Stimulated activated CD8-positive, alpha-beta memory T cell treated with anti-CD3 and anti-CD28 coated beads, Interleukin-15, amount 100 ng/mL, for 48 hours (primary cell): ENCODE measurements at regions not wholly inside any gene's neighbourhood (a gene's known extent, or its start where the extent isn't known, plus 50 kb on each side); places are given as distances from the start of the nearest gene placed in this dataset.
A peak's percentile ranks its signal among the peaks of the same experiment; 100 is the strongest.

Experiments used
- DNase-seq, 2 donors: peaks; one replicate each; pipeline ENCODE4 v3.0.0-alpha.2; 2020; ENCODE audit warnings: low read depth in 2 of 2

DNA sequence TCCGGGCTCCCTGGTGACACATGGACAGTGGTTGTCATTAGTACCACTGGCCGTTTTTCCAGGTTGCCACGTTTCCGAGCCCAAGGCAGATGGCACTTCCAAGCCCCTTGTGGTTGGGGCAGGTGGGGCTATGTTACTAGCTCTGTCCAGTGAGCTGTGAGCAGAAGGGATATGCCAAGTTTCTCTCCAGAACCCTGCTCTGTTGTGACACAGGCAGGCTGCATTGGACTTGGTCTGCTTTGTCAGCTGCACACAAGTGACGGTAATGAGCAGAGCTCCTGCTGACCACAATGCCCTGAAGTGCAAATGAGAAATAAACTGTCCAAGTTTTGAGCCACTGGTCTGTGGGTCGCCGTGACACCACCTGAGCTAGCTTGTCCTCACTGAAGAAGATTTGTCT lies 118.8 kb downstream of the GYPC start:
- DNase-seq, result no peak

DNA sequence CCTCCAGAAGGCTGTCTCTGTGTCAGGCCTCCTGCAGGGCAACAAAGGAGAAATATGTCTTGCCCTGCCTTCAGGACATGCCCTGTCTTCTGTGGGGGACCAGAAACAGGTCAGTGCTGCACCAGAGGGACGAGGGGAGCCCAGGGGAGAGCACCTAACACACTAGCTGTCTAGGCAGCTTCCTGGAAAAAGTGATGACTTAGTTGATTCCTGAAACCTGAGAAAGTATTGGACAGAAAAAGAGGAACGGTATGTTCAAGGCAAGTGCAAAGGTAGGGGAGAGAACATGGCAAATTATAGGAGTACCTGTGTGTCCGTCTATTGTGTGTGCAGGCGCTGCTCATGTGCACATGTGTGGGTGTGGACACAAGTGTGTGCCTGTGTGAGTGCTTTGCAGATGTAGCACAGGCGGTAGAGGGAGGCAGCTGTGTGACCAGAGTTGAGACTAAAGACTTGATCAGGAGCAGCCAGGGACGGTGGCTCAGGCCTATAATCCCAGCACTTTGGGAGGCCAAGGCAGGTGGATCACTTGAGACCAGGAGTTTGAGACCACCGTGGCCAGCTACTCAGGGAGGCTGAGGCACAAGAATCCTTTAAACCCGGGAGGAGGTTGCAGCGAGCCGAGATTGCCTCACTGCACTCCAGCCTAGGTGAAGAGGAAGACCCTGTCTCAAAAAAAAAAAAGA lies 119.5 kb downstream of the GYPC start:
- no peak for DNase-seq

DNA sequence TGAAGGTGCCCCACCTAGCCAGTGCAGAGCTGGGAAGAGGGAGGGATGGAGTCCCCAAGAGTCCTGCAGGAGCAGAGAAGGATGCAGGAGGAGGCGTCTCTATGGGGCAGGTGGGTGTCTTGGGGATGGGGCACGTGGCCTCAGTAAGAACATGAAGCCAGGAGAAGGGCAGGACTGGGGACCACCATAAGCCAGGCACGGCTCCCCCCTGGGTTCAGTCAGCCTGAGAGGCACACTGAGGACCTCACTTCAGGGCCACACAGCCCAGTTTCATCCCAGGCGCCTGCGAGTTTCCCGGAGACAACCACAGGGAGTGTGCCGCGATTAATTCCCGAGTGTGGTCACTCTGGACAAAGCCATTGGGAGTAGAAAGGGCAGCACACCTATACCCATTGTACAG lies 120.3 kb downstream of the GYPC start:
- DNase-seq, result no peak

DNA sequence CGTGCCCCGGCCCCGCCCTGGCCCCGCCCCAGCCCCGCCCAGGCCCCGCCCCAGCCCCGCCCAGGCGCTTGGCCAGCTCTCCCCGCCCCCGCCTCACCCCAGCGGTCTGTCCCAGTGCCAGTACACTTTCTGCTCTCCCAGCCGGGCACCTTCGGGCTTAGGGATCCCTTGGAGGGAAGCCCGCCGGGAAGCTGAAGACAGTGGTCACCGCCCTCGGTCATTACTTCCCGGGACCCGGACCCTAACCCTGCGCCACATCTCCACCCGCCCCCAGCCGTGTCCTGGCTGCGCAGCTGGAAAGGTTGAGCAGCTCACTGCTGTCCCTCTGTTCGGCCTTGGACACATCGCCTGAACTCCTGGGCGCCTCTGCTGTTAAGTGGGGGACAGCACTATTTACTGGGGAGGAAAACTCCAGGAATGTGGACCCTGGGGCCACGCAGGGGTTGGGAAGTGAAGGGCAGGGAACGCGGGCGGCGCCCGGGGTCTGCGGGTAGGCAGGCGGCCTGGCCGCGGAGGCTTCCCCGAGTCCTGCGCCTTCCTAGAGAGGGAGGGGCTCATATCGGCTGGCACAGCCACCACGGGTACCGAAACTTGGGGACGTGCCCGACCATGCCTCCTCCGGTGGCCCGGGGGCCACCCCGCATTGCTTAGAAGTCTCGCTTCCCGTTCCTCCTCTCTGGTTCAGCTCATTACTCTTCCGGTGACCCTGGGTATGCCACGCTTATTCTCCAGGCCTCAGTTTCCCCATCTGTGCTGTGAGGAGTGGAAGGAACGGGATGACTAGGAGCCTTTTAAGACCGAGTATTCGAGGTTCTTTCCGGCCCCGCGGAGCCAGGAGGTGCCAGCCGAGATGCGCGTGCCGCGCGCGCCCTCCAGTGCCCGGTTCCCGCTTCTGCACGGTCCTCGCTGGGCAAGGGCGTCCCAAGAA lies 121.0 kb downstream of the GYPC start:
- DNase-seq, result peak; percentile 59 to 64

DNA sequence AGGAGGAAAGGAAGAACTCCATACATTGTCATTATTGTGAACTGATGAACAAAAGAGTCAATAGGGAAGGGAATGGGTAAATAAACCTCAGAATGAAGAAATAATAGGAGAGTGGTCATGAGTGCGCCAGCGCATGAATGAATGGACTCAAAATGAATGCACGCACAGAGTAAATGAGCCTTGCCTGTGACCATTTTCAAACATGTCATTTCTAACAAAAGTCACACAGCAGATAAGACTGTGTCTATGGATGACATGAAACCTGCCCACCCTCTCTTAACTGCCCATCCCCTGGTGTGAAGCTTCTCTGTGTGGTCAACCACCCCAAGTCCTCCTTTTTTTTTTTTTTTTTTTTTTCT lies 121.1 kb upstream of the TEX51 start:
- no peak for DNase-seq

DNA sequence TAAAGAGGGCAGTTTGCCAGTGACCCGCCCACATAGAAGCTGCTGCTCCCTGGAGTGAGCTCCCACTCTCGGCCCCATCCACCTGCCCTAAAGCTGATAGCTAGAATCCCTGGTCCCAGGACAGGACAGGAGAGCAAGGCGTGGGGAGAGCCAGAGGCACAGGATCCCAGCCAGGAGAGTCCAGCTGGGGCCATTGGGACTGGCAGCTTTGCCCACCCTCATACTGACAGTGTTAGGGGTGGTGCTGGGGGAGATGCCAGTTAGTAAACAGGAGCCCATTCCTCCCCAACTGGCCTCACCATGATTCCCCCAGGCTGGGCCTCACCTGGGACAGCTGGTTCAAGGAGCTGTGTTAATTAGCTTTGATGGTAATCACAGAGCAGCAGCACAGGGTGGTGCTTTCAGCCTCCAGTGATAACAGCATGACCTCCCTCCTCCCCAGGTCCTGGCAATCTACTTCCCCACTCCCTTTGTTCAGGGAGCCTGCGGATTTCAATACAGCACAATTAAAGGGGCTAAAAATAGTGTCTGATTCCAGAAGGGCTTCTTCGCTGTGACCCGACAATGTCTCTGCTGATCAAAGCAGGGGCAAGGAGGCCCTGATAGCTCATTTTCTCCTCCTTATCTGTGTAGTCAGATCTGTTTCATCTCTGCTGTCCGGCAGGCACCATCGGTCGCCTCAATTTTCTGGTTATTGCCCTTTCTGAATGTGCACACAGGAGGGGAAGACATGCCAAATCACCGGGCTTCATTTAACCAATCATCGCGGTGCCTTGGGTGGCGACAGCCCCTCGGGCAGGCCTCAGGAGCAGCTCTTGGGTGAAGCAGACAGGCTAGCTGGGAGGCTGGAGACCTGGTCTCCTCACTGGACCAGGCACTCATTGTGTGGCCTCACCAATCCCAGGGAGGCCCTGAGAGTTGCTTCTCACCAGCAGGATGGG lies 119.9 kb upstream of the TEX51 start:
- no peak for DNase-seq

DNA sequence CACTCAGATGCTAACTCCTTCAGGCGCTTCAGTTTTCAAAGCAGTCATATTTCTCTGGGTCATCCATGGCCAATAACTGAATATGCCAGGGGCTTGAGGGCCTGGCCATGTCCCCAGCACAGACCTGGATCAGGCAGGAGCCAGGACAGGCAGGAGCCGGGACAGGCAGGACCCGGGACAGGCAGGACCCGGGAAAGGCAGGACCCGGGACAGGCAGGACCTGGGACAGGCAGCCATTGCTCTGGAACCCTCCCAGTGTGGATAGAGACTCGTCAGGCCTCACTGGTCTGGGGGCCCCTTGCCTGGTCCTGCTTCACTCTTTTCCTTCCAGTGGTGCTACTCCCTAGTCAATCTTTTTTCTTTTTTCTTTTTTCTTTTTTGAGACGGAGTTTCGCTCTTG lies 117.5 kb upstream of the TEX51 start:
- DNase-seq, result no peak

DNA sequence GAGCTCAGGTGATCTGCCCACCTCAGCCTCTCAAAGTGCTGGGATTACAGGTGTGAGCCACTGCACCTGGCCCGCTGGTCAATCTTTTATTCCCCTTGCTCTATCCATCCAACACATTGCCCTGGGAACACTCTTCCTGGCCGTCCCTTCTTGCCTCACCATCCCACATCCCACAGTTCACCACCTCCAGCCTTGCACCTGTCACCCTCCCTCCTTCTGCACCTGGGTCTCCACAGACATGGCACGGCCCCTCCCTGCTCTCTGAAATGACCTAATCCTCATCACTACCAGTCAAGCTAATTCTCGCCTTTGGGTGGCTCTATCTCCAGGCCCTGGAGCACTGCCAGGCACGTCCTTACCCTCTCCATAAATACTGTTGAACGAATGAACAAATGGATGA lies 116.9 kb upstream of the TEX51 start:
- no peak for DNase-seq

DNA sequence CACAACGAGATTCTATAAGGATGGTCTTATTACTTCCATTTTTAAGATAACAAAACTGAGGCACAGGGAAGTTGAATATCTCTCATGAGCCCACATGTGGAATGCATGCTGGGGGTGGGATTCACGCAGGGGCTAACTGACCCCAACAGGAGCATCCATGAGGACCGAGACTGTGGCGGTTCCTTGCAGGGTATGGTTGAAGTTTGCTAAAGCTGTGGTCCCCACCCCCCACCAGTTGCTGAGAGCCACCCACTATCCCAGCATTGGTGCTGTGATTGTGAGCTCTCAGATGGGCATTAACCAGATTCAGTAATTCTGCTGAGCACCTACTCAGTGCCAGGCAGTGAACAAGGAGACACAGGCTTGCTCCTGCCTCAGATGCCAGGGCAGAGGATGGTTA lies 116.0 kb upstream of the TEX51 start:
- no peak for DNase-seq

DNA sequence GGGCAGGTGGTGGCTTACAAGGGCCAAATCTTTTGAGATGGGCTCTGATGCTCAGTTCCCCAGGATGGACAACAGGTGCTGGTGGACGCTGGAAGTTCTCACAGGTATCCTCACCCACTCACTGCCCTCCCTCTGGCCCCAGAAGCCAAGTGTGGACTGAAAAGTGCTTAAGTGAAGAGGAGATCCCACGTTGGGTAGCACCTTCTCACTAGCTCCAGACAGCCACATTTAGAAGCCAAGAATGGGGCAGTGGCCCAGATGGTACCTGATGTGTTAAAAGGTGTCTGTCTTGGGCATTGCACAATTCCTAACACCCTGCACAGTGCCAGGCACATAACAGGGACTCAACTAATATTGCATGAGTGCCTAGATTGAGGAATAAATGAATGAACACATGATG lies 115.3 kb upstream of the TEX51 start:
- no peak for DNase-seq

DNA sequence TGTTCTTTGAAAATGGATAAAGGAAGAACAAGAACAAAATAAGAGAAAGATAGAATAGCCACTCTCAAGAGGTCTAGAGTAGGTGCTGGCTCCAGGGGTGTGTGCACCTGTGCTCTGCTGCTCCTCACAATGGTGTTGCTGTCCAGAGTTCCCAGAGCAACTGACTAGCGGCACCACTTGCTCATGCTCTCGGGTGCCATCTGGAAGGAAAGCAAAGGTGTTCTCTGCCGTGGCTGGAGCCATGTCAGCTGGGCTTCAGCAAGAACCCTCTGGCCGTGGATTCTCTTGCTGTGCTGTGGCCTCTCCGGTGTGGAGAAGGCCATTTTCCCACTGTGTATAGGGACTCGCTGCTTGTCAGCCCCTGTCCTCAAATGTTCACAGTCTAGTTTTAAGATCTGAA lies 114.6 kb upstream of the TEX51 start:
- DNase-seq, result no peak

DNA sequence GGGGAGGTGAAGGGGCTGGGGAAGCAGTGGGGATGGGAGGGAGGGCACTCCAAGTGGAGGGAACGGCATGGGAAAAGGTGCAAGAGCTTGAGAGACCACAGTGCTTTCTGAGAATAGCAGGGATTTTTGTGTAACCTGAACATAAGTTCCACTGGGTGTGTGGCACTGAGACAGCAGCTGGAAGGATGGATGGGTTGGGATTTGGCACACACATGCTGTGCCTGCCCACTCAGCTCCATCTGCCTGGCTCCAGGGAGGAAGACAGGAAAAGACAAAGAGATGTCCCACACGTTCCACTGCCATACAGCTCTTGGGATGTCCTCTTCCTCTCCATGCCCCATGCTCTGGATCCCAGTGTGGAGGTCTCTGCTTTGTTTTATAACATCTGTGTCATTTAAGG lies 114.1 kb upstream of the TEX51 start:
- no peak for DNase-seq

DNA sequence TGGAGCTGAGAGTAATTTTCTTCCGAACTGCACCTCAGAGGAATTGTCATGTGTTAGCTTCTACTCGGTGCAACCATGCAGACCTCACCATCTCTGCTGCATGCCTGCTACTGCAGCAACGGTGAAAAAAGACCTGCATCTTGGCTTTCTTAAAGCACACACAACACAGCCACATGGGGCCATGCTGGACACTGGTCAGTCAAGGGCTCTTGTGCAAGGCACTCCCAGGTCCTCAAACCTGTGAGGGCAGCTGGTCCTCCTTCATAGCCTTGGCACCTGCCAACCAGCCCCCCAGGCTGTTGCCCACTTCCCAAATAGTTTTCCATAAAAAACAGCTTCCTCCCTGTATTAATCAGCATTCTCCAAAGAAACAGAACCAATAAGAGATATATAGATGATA lies 113.5 kb upstream of the TEX51 start:
- DNase-seq, result no peak

DNA sequence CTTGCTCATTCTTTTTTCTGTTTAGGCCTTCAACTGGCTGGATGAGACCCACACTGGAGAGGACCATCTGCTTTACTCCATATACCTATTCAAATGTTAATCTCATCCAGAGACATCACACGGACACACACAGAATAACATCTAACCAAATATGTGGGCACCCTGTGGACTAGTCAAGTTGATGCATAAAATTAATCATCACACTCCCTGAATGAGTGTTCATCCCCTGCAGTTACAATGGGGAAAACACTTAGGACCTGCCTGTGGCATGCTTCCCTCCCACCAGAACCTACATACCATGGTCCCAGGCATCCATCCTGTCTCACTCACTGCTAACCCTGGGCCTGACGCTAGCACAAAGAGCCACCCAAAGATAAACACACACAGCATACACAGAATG lies 112.8 kb upstream of the TEX51 start:
- DNase-seq, result no peak

DNA sequence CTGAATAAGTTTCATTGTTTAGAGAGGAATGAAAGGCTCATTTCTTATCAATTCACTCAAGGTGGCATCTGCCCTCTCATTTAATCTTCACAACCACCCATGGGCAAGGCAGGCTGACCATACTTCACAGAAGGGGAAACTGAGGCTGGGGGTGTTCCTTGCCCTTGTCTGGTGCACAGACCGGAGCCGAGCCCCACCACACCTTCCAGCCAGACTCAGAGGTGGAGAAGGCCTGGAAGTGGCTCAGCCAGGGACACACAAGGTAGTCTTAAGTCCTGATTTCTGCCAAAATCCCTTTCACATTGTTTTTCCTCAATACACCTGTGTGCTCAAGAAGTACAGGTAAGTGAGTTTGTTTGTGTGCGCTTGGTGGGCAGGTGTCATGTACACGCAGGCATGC lies 111.9 kb upstream of the TEX51 start:
- no peak for DNase-seq

DNA sequence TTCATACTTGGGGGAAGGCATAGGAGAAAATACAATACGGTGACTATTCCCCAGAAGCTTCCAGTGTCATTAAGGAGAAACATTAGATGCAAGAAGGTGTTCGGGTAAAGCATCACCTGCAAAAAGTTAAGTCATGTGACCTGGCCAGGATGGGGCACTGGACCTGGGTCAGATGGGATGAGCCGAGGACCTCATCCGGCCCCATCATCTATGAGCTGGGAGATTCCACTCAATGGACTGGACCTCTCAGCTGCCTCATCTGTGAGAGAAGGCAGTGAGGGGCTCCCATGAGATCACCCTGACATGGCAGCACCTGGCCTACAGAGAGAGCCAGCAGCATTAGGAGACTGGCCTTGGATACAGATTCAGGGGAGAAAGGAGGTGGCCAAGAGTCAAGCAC lies 111.4 kb upstream of the TEX51 start:
- DNase-seq, result no peak

DNA sequence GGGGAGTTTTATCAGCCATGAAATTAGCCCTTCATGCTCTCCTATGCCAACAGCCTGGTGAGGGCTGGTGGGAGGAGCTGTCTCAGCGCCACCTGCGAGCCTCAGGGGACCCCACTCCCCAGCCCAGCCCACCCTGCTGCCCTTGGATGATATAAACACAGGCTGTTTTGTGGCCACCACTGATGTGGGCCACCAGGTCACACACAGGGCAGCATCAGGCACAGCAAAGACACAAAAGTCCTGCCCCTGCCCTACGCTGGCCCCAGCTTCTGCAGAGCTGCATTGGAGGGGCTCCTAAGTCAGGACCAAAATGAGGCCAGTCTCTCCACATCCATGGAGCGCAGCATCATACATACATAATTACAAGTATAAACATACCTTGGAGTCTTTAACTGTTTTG lies 110.6 kb upstream of the TEX51 start:
- no peak for DNase-seq

DNA sequence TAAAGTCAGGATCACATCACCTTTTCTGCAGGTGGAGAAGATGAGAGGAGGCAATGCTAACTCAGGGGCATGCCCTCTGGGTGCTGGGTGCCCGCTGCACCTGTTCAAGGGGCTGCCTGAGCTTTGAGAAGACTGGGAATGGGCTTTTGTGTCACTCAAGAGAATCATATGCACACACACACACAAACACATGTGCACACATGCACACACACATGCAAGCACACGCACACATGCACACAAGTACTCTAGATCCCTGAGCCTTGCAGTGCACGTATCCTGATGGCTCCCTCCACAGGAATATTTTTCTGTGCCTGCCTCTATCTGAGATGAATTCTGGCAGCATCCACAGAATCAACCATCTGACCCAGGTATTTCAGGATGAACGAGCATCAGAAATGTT lies 110.0 kb upstream of the TEX51 start:
- DNase-seq, result no peak

DNA sequence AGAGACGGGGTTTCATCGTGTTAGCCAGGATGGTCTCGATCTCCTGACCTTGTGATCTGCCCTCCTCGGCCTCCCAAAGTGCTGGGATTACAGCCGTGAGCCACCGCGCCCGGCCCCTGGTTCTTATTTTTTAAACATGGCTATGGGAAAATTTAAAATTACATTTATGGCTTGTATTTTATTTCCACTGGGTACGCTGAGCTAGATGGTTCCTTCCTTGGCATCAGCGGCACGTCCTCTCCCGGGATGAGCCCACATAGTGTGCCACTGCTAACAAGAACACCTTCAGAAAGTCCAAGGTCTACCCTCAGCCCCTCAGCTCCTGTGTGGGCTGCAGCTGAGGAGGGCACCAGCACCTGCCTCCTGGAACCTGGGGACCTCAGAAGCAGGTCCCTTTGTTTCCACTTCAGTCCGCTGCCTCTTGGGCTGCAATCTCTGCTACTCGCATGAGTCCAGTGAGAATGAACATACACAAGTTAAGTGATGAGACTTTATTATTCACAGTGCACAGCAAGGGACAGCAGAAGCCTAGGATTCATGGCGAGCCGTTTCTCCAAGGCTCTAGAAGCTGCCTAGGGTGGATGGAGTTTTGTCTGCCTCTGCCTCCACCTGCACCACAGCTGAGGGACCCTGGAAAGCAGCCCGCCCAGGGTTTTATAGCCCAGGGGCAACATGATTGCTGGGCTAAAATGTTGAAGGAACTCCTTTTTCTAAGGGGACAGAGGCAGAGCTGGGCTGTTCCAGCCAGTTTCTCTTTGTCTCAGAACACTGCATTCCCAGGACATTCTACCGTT lies 107.5 kb upstream of the TEX51 start:
- no peak for DNase-seq

DNA sequence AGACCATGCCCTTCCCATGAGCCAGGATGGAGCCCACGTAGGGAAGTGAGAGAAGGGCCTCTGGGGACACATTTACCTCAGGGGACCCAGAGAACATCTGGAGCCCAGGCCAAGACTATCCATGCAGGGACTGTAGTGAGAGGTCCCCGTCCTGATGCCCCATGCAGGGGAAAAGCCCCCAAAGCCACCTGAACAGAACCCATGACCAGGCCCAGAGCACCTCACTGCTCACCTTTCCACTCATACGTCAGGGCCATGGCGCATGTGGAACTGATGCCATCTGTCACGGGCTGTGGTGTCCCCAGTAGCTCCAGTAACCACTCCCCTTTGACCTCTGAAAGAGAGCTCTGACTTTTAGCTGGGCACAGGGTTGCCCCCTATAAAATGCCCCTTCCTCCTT lies 106.5 kb upstream of the TEX51 start:
- no peak for DNase-seq

DNA sequence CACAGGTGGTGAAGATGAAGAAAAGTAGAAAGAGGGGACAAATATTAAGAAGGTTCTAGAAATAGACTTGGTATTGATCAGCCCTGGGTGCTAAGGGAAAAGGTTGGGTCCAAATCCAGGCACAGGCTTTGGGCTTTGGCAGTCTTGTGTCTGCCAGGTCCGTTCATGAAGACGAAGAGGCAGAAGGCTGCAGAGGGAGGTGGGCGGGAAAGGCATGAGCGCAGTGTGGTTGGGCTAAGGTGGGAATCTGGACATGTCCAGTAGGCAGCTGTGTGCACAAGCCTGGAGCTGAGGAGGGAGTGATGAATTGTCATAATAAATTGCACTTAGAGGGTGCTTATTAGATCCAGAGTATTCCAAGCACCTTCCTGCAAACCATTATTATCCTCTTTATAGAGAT lies 105.7 kb upstream of the TEX51 start:
- no peak for DNase-seq
